ENCODE measurements at regions not wholly inside any gene's neighbourhood (a gene's known extent, or its start where the extent isn't known, plus 50 kb on each side); places are given as distances from the start of the nearest gene placed in this dataset.

DNA sequence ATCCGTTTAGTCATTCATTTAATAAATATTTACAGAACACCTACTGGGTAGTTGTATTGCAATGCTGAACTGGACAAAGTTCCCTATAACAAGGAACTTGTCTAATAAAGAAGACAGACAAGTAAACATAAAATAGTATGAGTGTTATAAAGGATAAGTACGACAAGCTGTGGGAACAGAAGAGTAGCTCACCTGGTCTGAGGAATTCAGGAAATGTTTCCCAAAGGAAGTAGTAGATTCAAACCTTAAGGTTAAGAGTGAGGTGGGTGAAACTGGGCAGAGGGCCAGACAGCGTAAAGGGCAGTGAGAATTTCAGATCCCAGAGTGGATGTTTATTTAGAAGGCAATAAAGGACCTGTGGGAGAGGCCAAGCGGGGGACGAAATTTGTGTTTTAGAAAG, 72.3 kb upstream of the CD2AP start:
- TF ChIP-seq, protein P1, sequence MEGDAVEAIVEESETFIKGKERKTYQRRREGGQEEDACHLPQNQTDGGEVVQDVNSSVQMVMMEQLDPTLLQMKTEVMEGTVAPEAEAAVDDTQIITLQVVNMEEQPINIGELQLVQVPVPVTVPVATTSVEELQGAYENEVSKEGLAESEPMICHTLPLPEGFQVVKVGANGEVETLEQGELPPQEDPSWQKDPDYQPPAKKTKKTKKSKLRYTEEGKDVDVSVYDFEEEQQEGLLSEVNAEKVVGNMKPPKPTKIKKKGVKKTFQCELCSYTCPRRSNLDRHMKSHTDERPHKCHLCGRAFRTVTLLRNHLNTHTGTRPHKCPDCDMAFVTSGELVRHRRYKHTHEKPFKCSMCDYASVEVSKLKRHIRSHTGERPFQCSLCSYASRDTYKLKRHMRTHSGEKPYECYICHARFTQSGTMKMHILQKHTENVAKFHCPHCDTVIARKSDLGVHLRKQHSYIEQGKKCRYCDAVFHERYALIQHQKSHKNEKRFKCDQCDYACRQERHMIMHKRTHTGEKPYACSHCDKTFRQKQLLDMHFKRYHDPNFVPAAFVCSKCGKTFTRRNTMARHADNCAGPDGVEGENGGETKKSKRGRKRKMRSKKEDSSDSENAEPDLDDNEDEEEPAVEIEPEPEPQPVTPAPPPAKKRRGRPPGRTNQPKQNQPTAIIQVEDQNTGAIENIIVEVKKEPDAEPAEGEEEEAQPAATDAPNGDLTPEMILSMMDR (IDR thresholded peaks at IDR 0.05; ENCODE audit: low read length) = no peak
- no peak for TF ChIP-seq EZH2 (IDR thresholded peaks at IDR 0.05; ENCODE audit: borderline replicate concordance, low read length)
